Effector memory CD8-positive, alpha-beta T cell (primary cell): ENCODE measurements at regions not wholly inside any gene's neighbourhood (a gene's known extent, or its start where the extent isn't known, plus 50 kb on each side); places are given as distances from the start of the nearest gene placed in this dataset.

Experiments
- ATAC-seq: fragments of 150-1000 bp; cut with Tn5 transposase; replicated peaks from 2 replicates; pipeline ENCODE4 v1.10.0; 2021; ENCODE audit warnings: mild to moderate bottlenecking, moderate library complexity
- DNase-seq, 3 experiments: peaks; one replicate each; pipeline ENCODE4 v3.0.0; 2021
- H3K27ac Mint-ChIP-seq, 2 donors: one replicate each; pipeline ENCODE4 v1.8.0; 2022; ENCODE audit warnings: mild to moderate bottlenecking in 2 of 2, mixed read lengths in 2 of 2, moderate library complexity in 2 of 2
- H3K27me3 Mint-ChIP-seq, 2 donors: one replicate each; pipeline ENCODE4 v1.8.0; 2022; ENCODE audit warnings: mixed read lengths in 2 of 2
- H3K36me3 Mint-ChIP-seq: one replicate; pipeline ENCODE4 v1.8.0; 2022; ENCODE audit warnings: mild to moderate bottlenecking, moderate library complexity, mixed read lengths; ENCODE audit not compliant: insufficient read depth
- H3K4me1 Mint-ChIP-seq, 2 donors: one replicate each; pipeline ENCODE4 v1.8.0; 2022; ENCODE audit warnings: low read depth in 2 of 2, mixed read lengths in 2 of 2
- H3K4me3 Mint-ChIP-seq, 2 donors: one replicate each; pipeline ENCODE4 v1.8.0; 2022; ENCODE audit warnings: mild to moderate bottlenecking in 2 of 2, mixed read lengths in 2 of 2, moderate library complexity in 2 of 2
- H3K9me3 Mint-ChIP-seq, 2 donors: one replicate each; pipeline ENCODE4 v1.8.0; 2022; ENCODE audit warnings: mixed read lengths in 2 of 2

DNA sequence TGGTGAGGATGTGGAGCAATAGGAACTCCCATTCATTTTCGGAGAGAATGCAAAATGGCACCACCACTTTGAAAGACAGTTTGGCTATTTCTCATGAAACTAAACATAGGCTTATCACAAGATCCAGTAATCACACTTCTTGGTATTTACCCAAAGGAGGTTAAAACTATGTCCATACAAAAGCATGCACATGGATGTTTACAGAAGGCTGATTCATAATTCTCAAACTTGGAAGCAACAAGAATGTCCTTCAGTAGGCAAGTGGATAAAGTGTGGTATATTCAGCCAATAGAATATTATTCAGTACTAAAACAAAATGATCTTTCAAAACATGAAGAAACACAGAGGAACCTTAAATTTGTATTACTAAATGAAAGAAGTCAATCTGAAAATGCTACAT is 440.6 kb downstream of the FBXO15 start:
- no peak overlapping the region for H3K4me3 Mint-ChIP-seq
- no peak for DNase-seq
- ATAC-seq = no peak
- H3K9me3 Mint-ChIP-seq = peaks cover 10 to 14% of the 10 kb centered on the region in 2 donors
- no peak overlapping the region for H3K27ac Mint-ChIP-seq
- H3K4me1 Mint-ChIP-seq = no peaks in the 10 kb centered on the region
- no peaks in the 10 kb centered on the region for H3K36me3 Mint-ChIP-seq
- no peaks in the 10 kb centered on the region for H3K27me3 Mint-ChIP-seq

GRCh38 chr18:73697353-73697752 is 450.3 kb downstream of the FBXO15 start:
- Mint-ChIP-seq H3K27me3 (no peaks in the 10 kb centered on the region), H3K4me1 (no peaks in the 10 kb centered on the region), H3K36me3 (no peaks in the 10 kb centered on the region), H3K9me3 (peaks cover 0 to 7% of the 10 kb centered on the region in 2 donors), H3K4me3 (no peak overlapping the region), H3K27ac (no peak overlapping the region)
- DNase-seq = no peak
- no peak for ATAC-seq

DNA sequence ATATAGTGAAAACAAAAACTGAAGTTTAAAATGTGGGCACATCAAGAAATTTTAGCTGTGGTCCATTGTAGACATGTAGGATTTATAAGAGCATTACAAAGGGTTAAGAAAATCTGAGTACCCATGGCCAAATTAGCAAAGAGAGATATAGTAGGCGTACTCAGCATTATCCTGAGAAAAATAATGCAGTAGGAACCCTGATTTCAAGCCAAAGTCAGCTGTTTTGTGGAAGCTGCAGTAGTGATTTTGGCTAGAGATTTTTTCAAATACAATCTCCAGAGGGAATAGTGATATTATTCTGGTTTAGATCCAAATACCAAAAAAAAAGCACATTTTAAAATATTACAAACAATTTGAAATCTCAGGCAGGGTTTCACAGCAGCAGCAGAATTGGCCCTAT is 450.9 kb downstream of the FBXO15 start:
- Mint-ChIP-seq H3K4me3 (no peak overlapping the region), H3K4me1 (no peaks in the 10 kb centered on the region), H3K9me3 (peaks cover 2 to 7% of the 10 kb centered on the region in 2 donors), H3K36me3 (no peaks in the 10 kb centered on the region), H3K27ac (no peak overlapping the region), H3K27me3 (no peaks in the 10 kb centered on the region)
- DNase-seq (no peak), ATAC-seq (no peak)

- no peak overlapping the region for H3K4me3 Mint-ChIP-seq
- H3K4me1 Mint-ChIP-seq = no peaks in the 10 kb centered on the region
- no peak overlapping the region for H3K27ac Mint-ChIP-seq
- no peaks in the 10 kb centered on the region for H3K27me3 Mint-ChIP-seq
- ATAC-seq (no peak), DNase-seq (no peak)
- no peaks in the 10 kb centered on the region for H3K36me3 Mint-ChIP-seq
- H3K9me3 Mint-ChIP-seq = peaks cover 2 to 7% of the 10 kb centered on the region in 2 donors
Observed at GRCh38 chr18:73696171-73696570, 451.5 kb downstream of the FBXO15 start.

- DNase-seq = no peak
- Mint-ChIP-seq H3K36me3 (no peaks in the 10 kb centered on the region), H3K4me3 (no peak overlapping the region), H3K27ac (no peak overlapping the region), H3K4me1 (no peaks in the 10 kb centered on the region), H3K27me3 (no peaks in the 10 kb centered on the region), H3K9me3 (peaks cover 7 to 8% of the 10 kb centered on the region in 2 donors)
- no peak for ATAC-seq
Observed at GRCh38 chr18:73693091-73693490, 454.5 kb downstream of the FBXO15 start.

DNA sequence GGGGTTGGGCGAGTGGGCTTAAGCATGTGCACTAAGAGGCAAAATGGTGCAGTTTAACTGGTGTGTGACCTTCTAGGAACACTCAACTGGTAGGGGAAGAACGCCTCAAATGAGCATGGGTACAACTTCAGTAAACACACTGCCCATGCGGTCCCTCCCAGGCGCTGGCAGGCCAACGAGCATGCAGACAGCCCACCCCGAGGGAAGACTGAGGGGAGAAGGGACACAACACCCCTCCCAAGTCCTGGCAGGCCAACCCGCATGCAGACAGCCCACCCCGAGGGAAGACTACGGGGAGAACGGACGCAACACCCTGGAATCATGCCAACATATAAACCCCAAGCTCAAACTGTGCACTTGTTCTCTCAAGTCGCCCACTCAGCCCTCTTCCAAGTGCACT is 456.0 kb downstream of the FBXO15 start:
- no peaks in the 10 kb centered on the region for H3K4me1 Mint-ChIP-seq
- DNase-seq (no peak), ATAC-seq (no peak)
- H3K27ac Mint-ChIP-seq = no peak overlapping the region
- H3K4me3 Mint-ChIP-seq = no peak overlapping the region
- no peaks in the 10 kb centered on the region for H3K36me3 Mint-ChIP-seq
- H3K27me3 Mint-ChIP-seq = no peaks in the 10 kb centered on the region
- H3K9me3 Mint-ChIP-seq = peaks cover 7 to 12% of the 10 kb centered on the region in 2 donors

- H3K9me3 Mint-ChIP-seq = peaks cover 7 to 12% of the 10 kb centered on the region in 2 donors
- no peaks in the 10 kb centered on the region for H3K4me1 Mint-ChIP-seq
- no peak for ATAC-seq
- no peak overlapping the region for H3K27ac Mint-ChIP-seq
- H3K27me3 Mint-ChIP-seq = no peaks in the 10 kb centered on the region
- H3K4me3 Mint-ChIP-seq = no peak overlapping the region
- H3K36me3 Mint-ChIP-seq = no peaks in the 10 kb centered on the region
- no peak for DNase-seq
Observed at GRCh38 chr18:73691118-73691517, 456.5 kb downstream of the FBXO15 start.

DNA sequence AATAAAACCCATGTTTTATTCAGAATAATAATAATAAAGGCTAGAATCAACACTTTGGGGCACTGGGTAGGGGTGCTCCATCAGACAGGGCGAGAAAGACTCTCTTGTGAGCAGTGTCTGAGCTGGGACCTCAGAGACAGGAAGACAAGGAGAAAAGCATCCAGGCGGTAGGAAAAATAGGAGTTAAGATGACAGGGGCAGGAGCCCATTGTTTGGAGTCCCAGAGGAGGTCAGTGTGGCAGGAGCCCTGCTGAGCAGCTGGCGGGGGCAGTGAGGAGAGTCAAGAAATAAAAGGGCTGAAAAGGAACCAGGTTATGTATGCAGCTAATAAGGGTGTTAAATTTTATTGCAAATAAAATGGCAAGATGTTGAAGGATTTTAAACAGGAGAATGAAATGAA is 457.4 kb downstream of the FBXO15 start:
- DNase-seq = no peak
- no peak for ATAC-seq
- Mint-ChIP-seq H3K4me1 (no peaks in the 10 kb centered on the region), H3K4me3 (no peak overlapping the region), H3K36me3 (no peaks in the 10 kb centered on the region), H3K27me3 (no peaks in the 10 kb centered on the region), H3K9me3 (peaks cover 14 to 15% of the 10 kb centered on the region in 2 donors), H3K27ac (no peak overlapping the region)

- no peaks in the 10 kb centered on the region for H3K4me1 Mint-ChIP-seq
- H3K27me3 Mint-ChIP-seq = no peaks in the 10 kb centered on the region
- no peak overlapping the region for H3K4me3 Mint-ChIP-seq
- no peaks in the 10 kb centered on the region for H3K36me3 Mint-ChIP-seq
- H3K27ac Mint-ChIP-seq = no peak overlapping the region
- ATAC-seq = no peak
- H3K9me3 Mint-ChIP-seq = peaks cover 14 to 15% of the 10 kb centered on the region in 2 donors
- no peak for DNase-seq
Observed at GRCh38 chr18:73688851-73689711, 458.6 kb downstream of the FBXO15 start.

- Mint-ChIP-seq H3K4me3 (no peak overlapping the region), H3K4me1 (no peaks in the 10 kb centered on the region), H3K36me3 (no peaks in the 10 kb centered on the region), H3K27me3 (no peaks in the 10 kb centered on the region), H3K27ac (no peak overlapping the region), H3K9me3 (peaks cover 9 to 16% of the 10 kb centered on the region in 2 donors)
- no peak for ATAC-seq
- DNase-seq = no peak
Observed at GRCh38 chr18:73688161-73688560, 459.5 kb downstream of the FBXO15 start.

GRCh38 chr18:73684647-73685046 is 463.0 kb downstream of the FBXO15 start:
- DNase-seq = no peak
- no peak overlapping the region for H3K4me3 Mint-ChIP-seq
- no peaks in the 10 kb centered on the region for H3K4me1 Mint-ChIP-seq
- ATAC-seq = no peak
- peaks cover 6 to 11% of the 10 kb centered on the region in 2 donors for H3K9me3 Mint-ChIP-seq
- no peaks in the 10 kb centered on the region for H3K36me3 Mint-ChIP-seq
- H3K27me3 Mint-ChIP-seq = no peaks in the 10 kb centered on the region
- no peak overlapping the region for H3K27ac Mint-ChIP-seq

DNA sequence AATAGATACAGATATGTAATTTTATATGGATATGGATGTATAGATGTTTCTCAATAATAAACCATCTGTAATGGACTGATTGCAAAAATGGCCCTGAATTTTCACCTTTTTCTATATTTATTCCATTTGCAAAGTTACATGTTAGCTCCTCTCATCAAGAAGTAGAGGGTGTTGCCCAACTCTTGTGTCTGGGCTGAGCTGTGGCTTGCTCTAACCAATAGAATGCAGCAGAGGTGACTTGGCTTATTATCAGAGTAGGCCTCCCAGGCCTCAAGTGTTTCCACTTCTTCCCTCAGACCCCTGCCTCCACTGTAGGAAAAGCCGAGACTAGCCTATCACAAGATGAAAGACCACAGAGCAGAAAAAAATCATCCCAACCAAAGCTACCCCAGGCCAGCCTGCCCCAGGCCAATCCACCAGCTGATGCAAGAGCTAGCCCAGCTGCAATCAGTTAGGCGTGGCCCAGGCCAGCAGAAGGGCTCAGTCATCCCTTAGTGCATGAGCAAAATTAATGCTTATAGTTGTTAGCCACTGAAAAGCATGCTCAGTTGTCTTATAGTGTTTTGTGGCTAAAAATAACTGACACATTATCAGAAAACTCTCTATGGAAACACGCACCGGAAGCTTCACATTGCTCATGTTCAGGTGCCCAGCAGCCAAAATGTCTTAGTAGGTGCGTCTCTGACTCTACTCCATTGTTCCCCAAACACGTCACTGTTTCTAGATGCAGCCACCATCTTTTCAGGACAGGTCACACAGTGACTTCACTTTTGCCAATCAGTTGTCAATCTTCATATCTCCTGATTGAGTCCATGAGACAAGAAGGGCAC is 464.0 kb downstream of the FBXO15 start:
- ATAC-seq (no peak), DNase-seq (no peak)
- no peak overlapping the region for H3K4me3 Mint-ChIP-seq
- H3K4me1 Mint-ChIP-seq = no peaks in the 10 kb centered on the region
- H3K9me3 Mint-ChIP-seq = peaks cover 6 to 11% of the 10 kb centered on the region in 2 donors
- H3K27ac Mint-ChIP-seq = no peak overlapping the region
- no peaks in the 10 kb centered on the region for H3K27me3 Mint-ChIP-seq
- H3K36me3 Mint-ChIP-seq = no peaks in the 10 kb centered on the region

DNA sequence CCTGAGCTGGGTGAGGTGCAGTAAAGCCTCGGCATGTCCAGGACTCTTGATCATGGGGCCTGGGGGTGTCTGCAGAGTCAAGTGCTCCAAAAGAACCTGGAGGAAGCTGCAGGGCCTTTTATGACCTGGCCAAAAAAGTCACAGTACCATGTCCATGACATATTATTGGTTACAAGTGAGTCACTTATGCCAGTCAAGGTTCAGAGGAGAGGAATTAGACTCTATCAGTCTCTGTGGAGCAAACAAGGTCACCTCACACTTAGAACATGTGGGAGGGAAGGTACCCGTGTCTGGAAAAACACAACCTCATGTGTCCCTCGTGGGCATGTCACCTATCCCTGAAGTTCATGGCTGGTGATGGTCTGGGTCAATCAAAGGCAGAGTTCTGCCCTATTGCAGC is 465.7 kb downstream of the FBXO15 start:
- Mint-ChIP-seq H3K9me3 (peaks cover 4 to 6% of the 10 kb centered on the region in 2 donors), H3K4me1 (no peaks in the 10 kb centered on the region), H3K27me3 (no peaks in the 10 kb centered on the region), H3K36me3 (no peaks in the 10 kb centered on the region), H3K27ac (no peak overlapping the region), H3K4me3 (no peak overlapping the region)
- DNase-seq (no peak), ATAC-seq (no peak)

DNA sequence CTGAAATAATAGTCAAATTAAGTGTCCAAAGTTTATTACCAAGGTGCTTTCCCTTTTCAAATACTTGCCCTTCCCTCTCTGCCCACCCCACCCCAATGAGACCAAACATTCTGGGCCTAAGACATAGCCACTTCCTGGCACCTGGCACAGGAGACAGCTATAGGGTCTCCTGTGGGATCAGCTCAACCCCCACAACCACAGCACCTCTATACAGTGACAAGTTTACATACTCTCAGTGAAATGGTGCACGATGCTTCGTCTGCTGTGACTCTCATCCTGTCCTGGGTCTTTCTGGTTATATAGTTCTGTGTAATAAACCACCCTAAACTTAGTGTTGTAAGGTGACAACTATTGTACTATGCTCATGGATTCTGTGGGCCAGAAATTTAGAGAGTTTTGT is 466.2 kb downstream of the FBXO15 start:
- Mint-ChIP-seq H3K9me3 (peaks cover 4 to 6% of the 10 kb centered on the region in 2 donors), H3K27me3 (no peaks in the 10 kb centered on the region), H3K4me3 (no peak overlapping the region), H3K36me3 (no peaks in the 10 kb centered on the region), H3K27ac (no peak overlapping the region), H3K4me1 (no peaks in the 10 kb centered on the region)
- DNase-seq (no peak), ATAC-seq (no peak)
